K562 (cell line): ENCODE measurements at regions not wholly inside any gene's neighbourhood (a gene's known extent, or its start where the extent isn't known, plus 50 kb on each side); places are given as distances from the start of the nearest gene placed in this dataset.

Source experiments
- ATAC-seq: fragments of 200-7000 bp; cut with Tn5 transposase; 3 replicates; pipeline ENCODE4 v1.9.1; 2020; ENCODE audit warnings: moderate library complexity
- BruUV-seq: library from RNA; stranded (reverse); fragments of 400-500 nt; replicated peaks from 2 replicates; lab custom pipeline; 2021; lab: Mats Ljungman, UMichigan
- CTCF ChIA-PET: fragments of 300-600 bp; formaldehyde crosslinking; extraction: SDS; loops from one replicate; lab custom pipeline; 2021; ENCODE audit warnings: low intra/inter-chr PET ratio; lab: Yijun Ruan, JAX
- POLR2A ChIA-PET: fragments of 300-600, 350-650 bp; sonication (Branson Sonifier 250); formaldehyde crosslinking; extraction: SDS; loops from one replicate; lab custom pipeline; 2021; ENCODE audit warnings: antibody characterized with exemption, inconsistent platforms; lab: Yijun Ruan, JAX
- DNase-seq, 4 experiments: peaks; one replicate each; pipeline versions ENCODE4 v3.0.0 to v3.0.0-alpha.2; 2011 to 2018; ENCODE audit warnings: low spot score in 3 of 4, mixed read lengths in 3 of 4; ENCODE audit errors: extremely low read depth in 1 of 4
- FAIRE-seq: peaks from 2 replicates; lab custom pipeline; 2011; peaks lifted over from hg19 to GRCh38; lab: Jason Lieb, UNC
- H2AFZ ChIP-seq: 2 replicates; pipeline ENCODE4 v1.6.0; 2011; ENCODE audit warnings: low read depth, low read length, control low read depth, inconsistent platforms
- H3K27ac ChIP-seq: fragments of 200-600 bp; 3 replicates; pipeline ENCODE4 v1.8.0; 2011; ENCODE audit warnings: low read depth, mild to moderate bottlenecking, control low read depth, inconsistent platforms, low read length, moderate library complexity, mixed read lengths; ENCODE audit errors: extremely low read depth
- H3K27me3 ChIP-seq, 2 experiments: fragments of 300-600 bp in 1 of 2; 2 replicates in 1 of 2; 3 replicates in 1 of 2; pipeline versions ENCODE4 v1.6.0 to v1.8.0; 2011; ENCODE audit warnings: inconsistent platforms in 2 of 2, low read length in 2 of 2, mild to moderate bottlenecking in 1 of 2, mixed read lengths in 1 of 2, moderate library complexity in 1 of 2; ENCODE audit not compliant: control insufficient read depth in 2 of 2, insufficient read depth in 2 of 2
- H3K36me3 ChIP-seq: fragments of 300-600 bp; 3 replicates; pipeline ENCODE4 v1.8.0; 2011; ENCODE audit warnings: mild to moderate bottlenecking, low read length, inconsistent platforms; ENCODE audit not compliant: control insufficient read depth, insufficient read depth
- H3K4me1 ChIP-seq, 2 experiments: fragments of 200-600 bp in 1 of 2; replicated peaks in 1 of 2; 2 replicates in 1 of 2; 3 replicates in 1 of 2; pipeline versions ENCODE4 v1.5.1 to v1.8.0; 2011; ENCODE audit warnings: inconsistent platforms in 2 of 2, low read length in 2 of 2, mild to moderate bottlenecking in 1 of 2, mixed read lengths in 1 of 2, moderate library complexity in 1 of 2; ENCODE audit not compliant: control insufficient read depth in 2 of 2, insufficient read depth in 2 of 2
- H3K4me2 ChIP-seq: 2 replicates; pipeline ENCODE4 v1.6.1; 2011; ENCODE audit warnings: low read length, control low read depth, inconsistent platforms, mixed read lengths; ENCODE audit not compliant: insufficient read depth
- H3K4me3 ChIP-seq: fragments of 200-600 bp; sonication (generic), shearing (Covaris generic); 2 replicates; pipeline ENCODE4 v1.5.1; 2016; ENCODE audit warnings: control low read depth, inconsistent platforms
- H3K79me2 ChIP-seq: fragments of 200-600 bp; 3 replicates; pipeline ENCODE4 v1.8.0; 2011; ENCODE audit warnings: low read length, inconsistent platforms; ENCODE audit not compliant: control insufficient read depth, insufficient read depth
- H3K9ac ChIP-seq, 2 experiments: 2 replicates each; pipeline versions ENCODE4 v1.6.0 to v1.6.1; 2011; ENCODE audit warnings: low read depth in 2 of 2, low read length in 2 of 2, control low read depth in 1 of 2, inconsistent platforms in 1 of 2, mild to moderate bottlenecking in 1 of 2, mixed read lengths in 1 of 2; ENCODE audit not compliant: insufficient read depth in 1 of 2
- H3K9me1 ChIP-seq: one replicate; pipeline ENCODE4 v1.6.0; 2011; ENCODE audit warnings: inconsistent platforms, mild to moderate bottlenecking, low read length, moderate library complexity; ENCODE audit not compliant: control insufficient read depth, insufficient read depth
- H3K9me3 ChIP-seq: replicated peaks from 2 replicates; pipeline ENCODE4 v1.5.1; 2011; ENCODE audit warnings: low read depth, low read length, inconsistent platforms; ENCODE audit not compliant: control insufficient read depth, insufficient read depth
- H4K20me1 ChIP-seq: replicated peaks from 2 replicates; pipeline ENCODE4 v1.6.1; 2011; ENCODE audit warnings: low read length, inconsistent platforms, mixed read lengths; ENCODE audit not compliant: control insufficient read depth, insufficient read depth
- ETS1 ChIP-seq: conservative IDR thresholded peaks from 2 replicates; pipeline ENCODE4 v1.6.1; 2011; ENCODE audit warnings: low read depth, mild to moderate bottlenecking, low read length; ENCODE audit not compliant: control insufficient read depth
- FUS ChIP-seq: fragments of 200-400 bp; formaldehyde crosslinking; optimal IDR thresholded peaks from 2 replicates; pipeline ENCODE3; 2017; ENCODE audit warnings: low read depth, low read length
- HBP1 ChIP-seq: fragments of 450-650 bp; formaldehyde crosslinking; IDR thresholded peaks from 2 replicates; pipeline ENCODE4 v1.4.0; 2022; ENCODE audit warnings: missing genetic modification characterization
- NR3C1 ChIP-seq: sonication (generic); formaldehyde crosslinking; IDR thresholded peaks from 2 replicates; pipeline ENCODE4 v1.8.1; 2022; ENCODE audit warnings: missing genetic modification reagents
- RBM22 ChIP-seq: fragments of 200-400 bp; formaldehyde crosslinking; IDR thresholded peaks from 2 replicates; pipeline ENCODE4 v1.6.1; 2018; ENCODE audit warnings: low read length, low read depth; ENCODE audit not compliant: poor library complexity, severe bottlenecking
- SMARCE1 ChIP-seq: fragments of 450-650 bp; IDR thresholded peaks from 2 replicates; pipeline ENCODE4 v1.7.1; 2016; ENCODE audit warnings: mild to moderate bottlenecking
- SNIP1 ChIP-seq: fragments of 450-650 bp; IDR thresholded peaks from 2 replicates; pipeline ENCODE4 v1.7.1; 2017; ENCODE audit warnings: low read depth, mild to moderate bottlenecking
- ZKSCAN3 ChIP-seq: fragments of 250-450 bp; sonication (Bioruptor Pico); IDR thresholded peaks from 2 replicates; pipeline ENCODE4 v1.4.0; 2020
- ZNF324 ChIP-seq: fragments of 250-450 bp; sonication (Bioruptor Pico); IDR thresholded peaks from 2 replicates; pipeline ENCODE4 v1.4.0; 2020; ENCODE audit warnings: mild to moderate bottlenecking
- ZNF609 ChIP-seq: sonication (generic); formaldehyde crosslinking; IDR thresholded peaks from 2 replicates; pipeline ENCODE4 v1.8.1; 2023; ENCODE audit warnings: missing genetic modification reagents, mild to moderate bottlenecking, borderline replicate concordance
- WGBS: fragments of 100-300 bp; shearing (Covaris generic); methylation state at CpG from one replicate; pipeline ENCODE4 v1.1.6; 2016; ENCODE audit warnings: low coverage, mixed read lengths; ENCODE audit not compliant: insufficient coverage; ENCODE audit errors: missing lambda C conversion rate; 5-methylcytosine and 5-hydroxymethylcytosine counted together
- in situ Hi-C: fragments of 300-500 bp; cut with MboI; formaldehyde crosslinking; loops from 4 replicates; pipeline ENCODE4 v1.15.0; 2018; ENCODE audit warnings: inconsistent platforms, mixed read lengths
- intact Hi-C: fragments of 100-400 bp; cut with micrococcal nuclease; formaldehyde crosslinking; loops from 2 replicates; pipeline ENCODE4 v1.14.2; 2022

- POLR2A ChIA-PET: no interaction called here
- H3K27ac ChIP-seq: no peak overlapping the region
- DNase-seq (no peak), FAIRE-seq (no peak), ATAC-seq (no peak)
- no peak overlapping the region for H3K4me2 ChIP-seq
- in situ Hi-C loops (no loop called here), intact Hi-C loops (no loop called here)
- CTCF ChIA-PET: no interaction called here
- no peaks in the 10 kb centered on the region for H3K9me1 ChIP-seq
- no peaks in the 10 kb centered on the region for H3K36me3 ChIP-seq
- no peaks in the 10 kb centered on the region for H3K27me3 ChIP-seq
- no peaks in the 10 kb centered on the region for H3K9me3 ChIP-seq
- no peak overlapping the region for H3K4me3 ChIP-seq
- H3K4me1 ChIP-seq: no peaks in the 10 kb centered on the region
- TF ChIP-seq SNIP1 (no peak), ZKSCAN3 (CRISPR knock-in tag) (no peak), ZNF324 (CRISPR knock-in tag) (no peak)
- no peaks in the 10 kb centered on the region for H4K20me1 ChIP-seq
- no peak overlapping the region for H3K9ac ChIP-seq
- no peak overlapping the region for H2AFZ ChIP-seq
- H3K79me2 ChIP-seq: no peaks in the 10 kb centered on the region
- no TSS peak for BruUV-seq
Observed at GRCh38 chr10:90450797-90451196, 407.0 kb downstream of the HTR7 start.

GRCh38 chr10:90451283-90451682, 406.6 kb downstream of the HTR7 start:
- DNase-seq (no peak), FAIRE-seq (no peak), ATAC-seq (no peak)
- Histone ChIP-seq H4K20me1 (no peaks in the 10 kb centered on the region), H3K36me3 (no peaks in the 10 kb centered on the region), H3K9ac (no peak overlapping the region), H2AFZ (no peak overlapping the region), H3K27me3 (no peaks in the 10 kb centered on the region), H3K4me1 (no peaks in the 10 kb centered on the region), H3K27ac (no peak overlapping the region), H3K9me1 (no peaks in the 10 kb centered on the region), H3K4me3 (no peak overlapping the region), H3K9me3 (no peaks in the 10 kb centered on the region), H3K4me2 (no peak overlapping the region), H3K79me2 (no peaks in the 10 kb centered on the region)
- ChIA-PET POLR2A (no interaction called here), CTCF (no interaction called here)
- BruUV-seq: no TSS peak
- intact Hi-C loops (no loop called here), in situ Hi-C loops (no loop called here)
- 0% methylated on average over 1 of the region's 1 CpG for WGBS
- TF ChIP-seq HBP1 (CRISPR knock-in tag) (no peak), RBM22 (no peak), ETS1 (no peak), SMARCE1 (no peak), FUS (no peak), ZNF609 (no peak), NR3C1 (CRISPR knock-in tag) (no peak)
